Astrocyte (in vitro differentiated cells and primary cell): ENCODE measurements at regions not wholly inside any gene's neighbourhood (a gene's known extent, or its start where the extent isn't known, plus 50 kb on each side); places are given as distances from the start of the nearest gene placed in this dataset.
A peak's percentile ranks its signal among the peaks of the same experiment; 100 is the strongest.

Source experiments
- DNase-seq: peaks from one replicate; pipeline ENCODE4 v3.0.0-alpha.2; 2010; ENCODE audit warnings: low read depth
- FAIRE-seq: peaks from 2 replicates; lab custom pipeline; 2011; peaks lifted over from hg19 to GRCh38; lab: Jason Lieb, UNC
- H2AFZ ChIP-seq: 2 replicates; pipeline ENCODE4 v1.6.0; 2012; ENCODE audit warnings: low read depth, low read length, inconsistent platforms
- H3K27ac ChIP-seq: 2 replicates; pipeline ENCODE4 v1.5.1; 2011; ENCODE audit warnings: low read depth, low read length, inconsistent platforms
- H3K27me3 ChIP-seq: 2 replicates; pipeline ENCODE4 v1.6.0; 2011; ENCODE audit warnings: low read length, inconsistent platforms; ENCODE audit not compliant: insufficient read depth
- H3K36me3 ChIP-seq: 2 replicates; pipeline ENCODE4 v1.5.1; 2011; ENCODE audit warnings: low read length, inconsistent platforms; ENCODE audit not compliant: insufficient read depth
- H3K4me1 ChIP-seq: 2 replicates; pipeline ENCODE4 v1.5.1; 2011; ENCODE audit warnings: low read length, inconsistent platforms; ENCODE audit not compliant: insufficient read depth
- H3K4me2 ChIP-seq: 2 replicates; pipeline ENCODE4 v1.6.0; 2012; ENCODE audit warnings: low read length, inconsistent platforms
- H3K4me3 ChIP-seq: 2 replicates; pipeline ENCODE4 v1.5.1; 2011; ENCODE audit warnings: low read depth, mild to moderate bottlenecking, low read length, inconsistent platforms; ENCODE audit not compliant: insufficient read depth
- H3K79me2 ChIP-seq: 2 replicates; pipeline ENCODE4 v1.6.0; 2012; ENCODE audit warnings: mild to moderate bottlenecking, low read length, inconsistent platforms; ENCODE audit not compliant: insufficient read depth
- H3K9ac ChIP-seq: 2 replicates; pipeline ENCODE4 v1.6.0; 2012; ENCODE audit warnings: mild to moderate bottlenecking, low read length, inconsistent platforms
- H3K9me3 ChIP-seq: 2 replicates; pipeline ENCODE4 v1.5.1; 2012; ENCODE audit warnings: low read depth, mild to moderate bottlenecking, low read length, inconsistent platforms; ENCODE audit not compliant: insufficient read depth
- H4K20me1 ChIP-seq: 2 replicates; pipeline ENCODE4 v1.6.0; 2012; ENCODE audit warnings: low read length, inconsistent platforms; ENCODE audit not compliant: insufficient read depth
- H3K27ac Mint-ChIP-seq: one replicate; pipeline ENCODE4 v1.8.0; 2021; ENCODE audit warnings: mild to moderate bottlenecking, mixed read lengths; ENCODE audit not compliant: unreplicated experiment
- H3K27me3 Mint-ChIP-seq: one replicate; pipeline ENCODE4 v1.8.0; 2021; ENCODE audit warnings: low read depth, mixed read lengths; ENCODE audit not compliant: unreplicated experiment
- H3K36me3 Mint-ChIP-seq: one replicate; pipeline ENCODE4 v1.8.0; 2021; ENCODE audit warnings: low read depth, mixed read lengths; ENCODE audit not compliant: unreplicated experiment
- H3K4me1 Mint-ChIP-seq: one replicate; pipeline ENCODE4 v1.8.0; 2021; ENCODE audit warnings: low read depth, mixed read lengths; ENCODE audit not compliant: unreplicated experiment
- H3K4me3 Mint-ChIP-seq: one replicate; pipeline ENCODE4 v1.8.0; 2021; ENCODE audit warnings: mild to moderate bottlenecking, moderate library complexity, mixed read lengths; ENCODE audit not compliant: unreplicated experiment
- H3K9me3 Mint-ChIP-seq: one replicate; pipeline ENCODE4 v1.8.0; 2021; ENCODE audit warnings: mild to moderate bottlenecking, mixed read lengths; ENCODE audit not compliant: unreplicated experiment
- EZH2 ChIP-seq: IDR thresholded peaks from 2 replicates; pipeline ENCODE4 v1.6.1; 2012; ENCODE audit warnings: mild to moderate bottlenecking, low read length, inconsistent platforms; ENCODE audit not compliant: insufficient read depth
- TF ChIP-seq, protein P1 (sequence below): IDR thresholded peaks from 2 replicates; pipeline ENCODE4 v1.5.1; 2011; ENCODE audit warnings: low read depth, mild to moderate bottlenecking, inconsistent platforms, low read length, moderate library complexity; ENCODE audit not compliant: insufficient read depth

DNA sequence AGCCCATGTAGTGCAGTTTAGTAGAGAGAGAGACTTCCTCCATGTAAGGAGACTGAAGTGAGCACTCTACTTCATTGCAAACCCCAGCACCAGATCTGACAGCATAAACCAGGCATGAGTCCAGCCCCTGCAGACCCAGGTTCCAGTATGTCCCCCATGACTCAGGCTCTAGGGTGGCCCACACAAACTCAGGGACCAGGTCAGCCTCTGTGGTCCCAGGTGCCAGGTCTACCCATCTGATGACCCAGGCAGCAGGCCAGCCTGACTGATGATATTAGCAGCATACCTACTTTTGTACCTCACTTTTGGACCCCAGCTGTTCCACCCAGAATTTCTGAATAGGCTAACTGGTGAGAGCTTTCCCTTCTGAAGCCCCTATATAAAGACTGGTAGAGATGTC, 647.8 kb downstream of the ANXA1 start:
- no peak for DNase-seq
- no peak overlapping the region for H3K4me3 Mint-ChIP-seq
- no peak overlapping the region for H3K9ac ChIP-seq
- no peaks in the 10 kb centered on the region for H3K27me3 Mint-ChIP-seq
- no peak overlapping the region for H3K27ac ChIP-seq
- no peak overlapping the region for H2AFZ ChIP-seq
- H4K20me1 ChIP-seq: no peaks in the 10 kb centered on the region
- H3K9me3 Mint-ChIP-seq: no peaks in the 10 kb centered on the region
- no peaks in the 10 kb centered on the region for H3K4me1 Mint-ChIP-seq
- TF ChIP-seq EZH2: no peak
- TF ChIP-seq, protein P1, sequence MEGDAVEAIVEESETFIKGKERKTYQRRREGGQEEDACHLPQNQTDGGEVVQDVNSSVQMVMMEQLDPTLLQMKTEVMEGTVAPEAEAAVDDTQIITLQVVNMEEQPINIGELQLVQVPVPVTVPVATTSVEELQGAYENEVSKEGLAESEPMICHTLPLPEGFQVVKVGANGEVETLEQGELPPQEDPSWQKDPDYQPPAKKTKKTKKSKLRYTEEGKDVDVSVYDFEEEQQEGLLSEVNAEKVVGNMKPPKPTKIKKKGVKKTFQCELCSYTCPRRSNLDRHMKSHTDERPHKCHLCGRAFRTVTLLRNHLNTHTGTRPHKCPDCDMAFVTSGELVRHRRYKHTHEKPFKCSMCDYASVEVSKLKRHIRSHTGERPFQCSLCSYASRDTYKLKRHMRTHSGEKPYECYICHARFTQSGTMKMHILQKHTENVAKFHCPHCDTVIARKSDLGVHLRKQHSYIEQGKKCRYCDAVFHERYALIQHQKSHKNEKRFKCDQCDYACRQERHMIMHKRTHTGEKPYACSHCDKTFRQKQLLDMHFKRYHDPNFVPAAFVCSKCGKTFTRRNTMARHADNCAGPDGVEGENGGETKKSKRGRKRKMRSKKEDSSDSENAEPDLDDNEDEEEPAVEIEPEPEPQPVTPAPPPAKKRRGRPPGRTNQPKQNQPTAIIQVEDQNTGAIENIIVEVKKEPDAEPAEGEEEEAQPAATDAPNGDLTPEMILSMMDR: no peak
- FAIRE-seq: no peak
- H3K4me3 ChIP-seq: no peak overlapping the region
- H3K9me3 ChIP-seq: no peaks in the 10 kb centered on the region
- no peaks in the 10 kb centered on the region for H3K36me3 Mint-ChIP-seq
- no peak overlapping the region for H3K4me2 ChIP-seq
- no peaks in the 10 kb centered on the region for H3K4me1 ChIP-seq
- no peaks in the 10 kb centered on the region for H3K79me2 ChIP-seq
- H3K27me3 ChIP-seq: no peaks in the 10 kb centered on the region
- H3K36me3 ChIP-seq: no peaks in the 10 kb centered on the region
- H3K27ac Mint-ChIP-seq: no peak overlapping the region

DNA sequence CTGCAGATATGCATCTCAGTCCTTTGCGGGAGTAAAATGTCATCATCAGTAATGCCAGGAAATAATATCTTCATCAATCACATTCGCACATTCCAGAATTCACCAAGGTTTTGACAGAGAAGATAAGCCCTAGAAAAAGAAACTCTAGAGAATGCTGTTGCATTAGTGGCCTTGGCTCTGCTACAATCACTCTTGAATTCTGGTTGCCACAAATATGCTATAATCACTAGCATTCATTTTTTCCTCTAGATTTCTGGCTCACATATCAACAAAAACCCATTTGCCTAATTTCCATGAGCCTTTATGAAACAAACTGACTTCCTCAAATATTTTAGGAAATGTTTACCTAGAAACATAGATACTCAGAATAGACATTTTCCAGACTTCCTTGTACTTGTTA, 653.4 kb downstream of the ANXA1 start:
- Histone ChIP-seq H3K79me2 (no peaks in the 10 kb centered on the region), H3K4me3 (no peak overlapping the region), H3K9me3 (no peaks in the 10 kb centered on the region), H3K4me2 (no peak overlapping the region), H4K20me1 (no peaks in the 10 kb centered on the region), H3K4me1 (no peaks in the 10 kb centered on the region), H2AFZ (no peak overlapping the region), H3K27me3 (no peaks in the 10 kb centered on the region), H3K27ac (no peak overlapping the region), H3K9ac (no peak overlapping the region), H3K36me3 (no peaks in the 10 kb centered on the region)
- no peaks in the 10 kb centered on the region for H3K9me3 Mint-ChIP-seq
- H3K36me3 Mint-ChIP-seq: no peaks in the 10 kb centered on the region
- FAIRE-seq (no peak), DNase-seq (peak; percentile 88)
- H3K27me3 Mint-ChIP-seq: no peaks in the 10 kb centered on the region
- peaks cover 4% of the 10 kb centered on the region for H3K4me1 Mint-ChIP-seq
- no peak for TF ChIP-seq EZH2
- TF ChIP-seq, protein P1: no peak
- no peak overlapping the region for H3K27ac Mint-ChIP-seq
- no peak overlapping the region for H3K4me3 Mint-ChIP-seq

DNA sequence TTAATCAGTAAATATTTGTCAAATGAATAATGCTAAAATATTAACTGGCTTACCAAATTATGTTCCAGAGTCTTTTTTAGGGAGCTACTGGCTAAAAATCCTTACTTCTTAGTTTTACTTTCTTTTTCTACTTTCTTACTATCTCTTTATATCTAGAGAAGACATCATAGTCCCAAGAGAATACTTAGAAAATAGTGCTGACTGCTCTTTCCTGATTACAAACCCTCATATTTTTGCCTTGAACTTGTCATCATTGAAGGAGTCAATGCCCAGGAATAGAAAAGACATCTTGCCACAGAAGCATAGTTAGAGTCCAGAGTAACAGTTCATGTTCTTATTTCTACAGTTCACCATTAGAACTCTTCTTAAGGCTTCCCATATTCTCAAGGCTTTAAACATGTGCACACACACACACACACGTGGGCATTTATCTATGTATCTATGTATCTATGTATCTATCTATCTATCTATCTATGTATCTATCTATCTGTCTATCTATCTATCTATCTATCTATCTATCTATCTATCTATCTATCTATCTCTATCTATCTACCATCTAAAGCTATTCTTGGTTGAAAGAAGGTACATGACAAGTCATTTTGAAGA, 654.3 kb downstream of the ANXA1 start:
- Histone ChIP-seq H3K4me2 (no peak overlapping the region), H2AFZ (no peak overlapping the region), H3K79me2 (no peaks in the 10 kb centered on the region), H3K27ac (no peak overlapping the region), H3K9me3 (no peaks in the 10 kb centered on the region), H3K9ac (no peak overlapping the region), H3K27me3 (no peaks in the 10 kb centered on the region), H3K36me3 (no peaks in the 10 kb centered on the region), H4K20me1 (no peaks in the 10 kb centered on the region), H3K4me3 (no peak overlapping the region), H3K4me1 (peaks cover 4% of the 10 kb centered on the region)
- Mint-ChIP-seq H3K27me3 (no peaks in the 10 kb centered on the region), H3K36me3 (no peaks in the 10 kb centered on the region), H3K27ac (no peak overlapping the region), H3K9me3 (no peaks in the 10 kb centered on the region), H3K4me1 (peaks cover 4% of the 10 kb centered on the region), H3K4me3 (no peak overlapping the region)
- DNase-seq: no peak
- TF ChIP-seq, protein P1: no peak
- TF ChIP-seq EZH2: no peak
- FAIRE-seq: no peak
